GM18507 (cell line): ENCODE measurements at regions not wholly inside any gene's neighbourhood (a gene's known extent, or its start where the extent isn't known, plus 50 kb on each side); places are given as distances from the start of the nearest gene placed in this dataset.
"Not testable (repeated sequence)": the region's sequence is repeated elsewhere in the genome, so short reads cannot be mapped to it uniquely, and the experiment has no call there.

Experiments
- DNase-seq: peaks from one replicate; pipeline ENCODE4 v3.0.0; 2011; ENCODE audit warnings: low read depth; ENCODE audit not compliant: insufficient read length; ENCODE audit errors: extremely low spot score
- FAIRE-seq: peaks from 2 replicates; lab custom pipeline; 2011; peaks lifted over from hg19 to GRCh38; lab: Jason Lieb, UNC

- no peak for DNase-seq
- FAIRE-seq, result no peak
Observed at GRCh38 chr2:223328578-223328977, 273.6 kb downstream of the SCG2 start.

- not testable (repeated sequence) for FAIRE-seq, DNase-seq
Observed at GRCh38 chr2:223330747-223331146, 271.4 kb downstream of the SCG2 start.

- DNase-seq (no peak), FAIRE-seq (no peak)
Observed at GRCh38 chr2:223338016-223338415, 264.1 kb downstream of the SCG2 start.

GRCh38 chr2:223357076-223357475 lies 245.1 kb downstream of the SCG2 start:
- FAIRE-seq, result no peak
- no peak for DNase-seq

- no peak for FAIRE-seq
- no peak for DNase-seq
Observed at GRCh38 chr2:223363085-223363484, 239.1 kb downstream of the SCG2 start.

- FAIRE-seq (no peak), DNase-seq (no peak)
Observed at GRCh38 chr2:223365158-223365679, 236.9 kb downstream of the SCG2 start.

GRCh38 chr2:223366566-223366965 lies 235.6 kb downstream of the SCG2 start:
- no peak for DNase-seq
- no peak for FAIRE-seq

- no peak for FAIRE-seq
- no peak for DNase-seq
Observed at GRCh38 chr2:223368481-223368880, 233.7 kb downstream of the SCG2 start.

- FAIRE-seq (no peak), DNase-seq (no peak)
Observed at GRCh38 chr2:223369889-223370288, 232.3 kb downstream of the SCG2 start.

- DNase-seq, result no peak
- no peak for FAIRE-seq
Observed at GRCh38 chr2:223383315-223383714, 218.8 kb downstream of the SCG2 start.

- FAIRE-seq (no peak), DNase-seq (no peak)
Observed at GRCh38 chr2:223386189-223386588, 216.0 kb downstream of the SCG2 start.

GRCh38 chr2:223386984-223387383 lies 215.2 kb downstream of the SCG2 start:
- no peak for DNase-seq
- FAIRE-seq, result no peak

- FAIRE-seq (no peak), DNase-seq (no peak)
Observed at GRCh38 chr2:223389624-223390023, 212.5 kb downstream of the SCG2 start.

- FAIRE-seq (no peak), DNase-seq (no peak)
Observed at GRCh38 chr2:223396993-223397392, 205.2 kb downstream of the SCG2 start.

GRCh38 chr2:223399357-223399957 lies 202.7 kb downstream of the SCG2 start:
- FAIRE-seq, result no peak
- DNase-seq, result no peak

- DNase-seq, result no peak
- FAIRE-seq, result no peak
Observed at GRCh38 chr2:223404616-223405015, 197.5 kb downstream of the SCG2 start.

GRCh38 chr2:223414646-223415045 lies 187.5 kb downstream of the SCG2 start:
- no peak for DNase-seq
- FAIRE-seq, result no peak

- DNase-seq (no peak), FAIRE-seq (no peak)
Observed at GRCh38 chr2:223415071-223415470, 187.1 kb downstream of the SCG2 start.

- no peak for FAIRE-seq
- DNase-seq, result no peak
Observed at GRCh38 chr2:223416815-223417610, 185.1 kb downstream of the SCG2 start.

- DNase-seq (no peak), FAIRE-seq (no peak)
Observed at GRCh38 chr2:223418131-223418530, 184.0 kb downstream of the SCG2 start.

GRCh38 chr2:223418604-223419199 lies 183.5 kb downstream of the SCG2 start:
- FAIRE-seq (no peak), DNase-seq (no peak)
